ENCODE measurements at regions not wholly inside any gene's neighbourhood (a gene's known extent, or its start where the extent isn't known, plus 50 kb on each side); places are given as distances from the start of the nearest gene placed in this dataset.

DNA sequence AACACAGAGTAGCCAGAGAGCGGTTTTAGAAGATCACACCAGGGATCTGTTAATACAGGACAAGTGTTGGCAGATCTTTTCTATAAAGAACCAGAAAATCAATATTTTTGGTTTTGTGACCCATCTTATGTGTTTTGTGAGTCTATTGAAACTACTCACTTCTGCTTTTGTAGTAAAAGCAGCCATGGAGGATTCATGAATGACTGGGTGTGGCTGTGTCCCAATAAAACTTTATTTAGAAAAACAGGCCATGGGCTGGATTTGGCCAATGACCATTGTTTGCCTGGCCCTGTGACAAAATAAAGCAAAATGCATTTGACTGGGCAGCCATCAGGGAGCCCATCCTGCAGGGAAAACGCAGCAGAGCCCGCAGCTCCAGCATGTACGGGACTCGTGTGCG is 99.9 kb upstream of the ADRA2C start:
- no peaks in the 10 kb centered on the region for H3F3A ChIP-seq (replicated peaks; ENCODE audit: insufficient read depth)
- no peak overlapping the region for H3K4me2 ChIP-seq
- no peak for DNase-seq
- H3K9ac ChIP-seq, result no peak overlapping the region
- H2AFZ ChIP-seq (ENCODE audit: low read depth), result no peak overlapping the region
- no peaks in the 10 kb centered on the region for H3K27me3 ChIP-seq (ENCODE audit: insufficient read depth)
- H3K9me2 ChIP-seq, result no peaks in the 10 kb centered on the region
- H3K4me3 ChIP-seq (ENCODE audit: low read depth in 2 of 2, low read length in 1 of 2), result no peak overlapping the region
- no peak overlapping the region for H3K27ac ChIP-seq (ENCODE audit: low read depth in 2 of 2, low read length in 1 of 2)
- CTCF ChIA-PET, result interaction anchor here (1.3 kb wide), 1 partner anchor 10 kb away, joined by 5 read pairs; no protein-coding TSS in a partner anchor
- WGBS (ENCODE audit: low lambda C conversion rate), result 73% methylated on average over 6 of the region's 6 CpGs
- H3K4me1 ChIP-seq (ENCODE audit: control insufficient read depth in 1 of 2, insufficient read depth in 2 of 2, low read depth in 1 of 2, low read length in 1 of 2), result peaks cover 0 to 19% of the 10 kb centered on the region in 2 experiments; a peak in 1 of 4 replicates
- H4K20me1 ChIP-seq (ENCODE audit: insufficient read depth), result no peaks in the 10 kb centered on the region
- H3K79me2 ChIP-seq (ENCODE audit: insufficient read depth), result no peaks in the 10 kb centered on the region
- H3K36me3 ChIP-seq (replicated peaks in 1 of 2; ENCODE audit: control insufficient read depth in 1 of 2, insufficient read depth in 2 of 2, low read length in 1 of 2), result no peaks in the 10 kb centered on the region
- TF ChIP-seq POLR2AphosphoS5 (IDR thresholded peaks at IDR 0.05; ENCODE audit: low read depth, low read length) (no peak), ELF1 (IDR thresholded peaks at IDR 0.05) (no peak), ZBTB33 (IDR thresholded peaks at IDR 0.05; ENCODE audit: borderline replicate concordance, low read depth) (no peak), SIN3A (IDR thresholded peaks at IDR 0.05; ENCODE audit: borderline replicate concordance, low read depth, low read length) (no peak), TCF12 (IDR thresholded peaks at IDR 0.05) (no peak), MXI1 (IDR thresholded peaks at IDR 0.05; ENCODE audit: low read depth, low read length) (no peak), CTCF (IDR thresholded peaks at IDR 0.05) (no peak)
- POLR2A ChIA-PET, result no interaction called here
- no peaks in the 10 kb centered on the region for H3K9me3 ChIP-seq

- POLR2A ChIA-PET, result no interaction called here
- H3K9ac ChIP-seq, result no peak overlapping the region
- 29% methylated on average over 1 of the region's 1 CpG for WGBS (ENCODE audit: low lambda C conversion rate)
- CTCF ChIA-PET, result no interaction called here
- no peaks in the 10 kb centered on the region for H4K20me1 ChIP-seq (ENCODE audit: insufficient read depth)
- no peaks in the 10 kb centered on the region for H3K9me3 ChIP-seq
- no peaks in the 10 kb centered on the region for H3K36me3 ChIP-seq (replicated peaks in 1 of 2; ENCODE audit: control insufficient read depth in 1 of 2, insufficient read depth in 2 of 2, low read length in 1 of 2)
- no peak for DNase-seq
- TF ChIP-seq NRF1 (IDR thresholded peaks at IDR 0.05; ENCODE audit: low read depth, low read length) (no peak), CHD2 (IDR thresholded peaks at IDR 0.05; ENCODE audit: low read length, partially characterized antibody) (no peak), GATA2 (CRISPR knock-in tag; IDR thresholded peaks at IDR 0.05) (no peak), SIN3A (IDR thresholded peaks at IDR 0.05; ENCODE audit: borderline replicate concordance, low read depth, low read length) (no peak), JUND (IDR thresholded peaks at IDR 0.05) (no peak), FOSL2 (IDR thresholded peaks at IDR 0.05; ENCODE audit: borderline replicate concordance, low read depth) (no peak), TEAD4 (IDR thresholded peaks at IDR 0.05; ENCODE audit: borderline replicate concordance, insufficient read depth) (no peak), RFX5 (IDR thresholded peaks at IDR 0.05; ENCODE audit: low read length) (no peak), NFIC (IDR thresholded peaks at IDR 0.05; ENCODE audit: borderline replicate concordance) (no peak), EZH2phosphoT487 (IDR thresholded peaks at IDR 0.05; ENCODE audit: borderline replicate concordance, low read depth) (no peak), POLR2AphosphoS5 (IDR thresholded peaks at IDR 0.05; ENCODE audit: low read depth, low read length) (no peak), RCOR1 (IDR thresholded peaks at IDR 0.05; ENCODE audit: low read length) (no peak), YY1 (IDR thresholded peaks at IDR 0.05; ENCODE audit: low read depth) (no peak), MXI1 (IDR thresholded peaks at IDR 0.05; ENCODE audit: low read depth, low read length) (no peak)
- TF ChIP-seq, protein P1, sequence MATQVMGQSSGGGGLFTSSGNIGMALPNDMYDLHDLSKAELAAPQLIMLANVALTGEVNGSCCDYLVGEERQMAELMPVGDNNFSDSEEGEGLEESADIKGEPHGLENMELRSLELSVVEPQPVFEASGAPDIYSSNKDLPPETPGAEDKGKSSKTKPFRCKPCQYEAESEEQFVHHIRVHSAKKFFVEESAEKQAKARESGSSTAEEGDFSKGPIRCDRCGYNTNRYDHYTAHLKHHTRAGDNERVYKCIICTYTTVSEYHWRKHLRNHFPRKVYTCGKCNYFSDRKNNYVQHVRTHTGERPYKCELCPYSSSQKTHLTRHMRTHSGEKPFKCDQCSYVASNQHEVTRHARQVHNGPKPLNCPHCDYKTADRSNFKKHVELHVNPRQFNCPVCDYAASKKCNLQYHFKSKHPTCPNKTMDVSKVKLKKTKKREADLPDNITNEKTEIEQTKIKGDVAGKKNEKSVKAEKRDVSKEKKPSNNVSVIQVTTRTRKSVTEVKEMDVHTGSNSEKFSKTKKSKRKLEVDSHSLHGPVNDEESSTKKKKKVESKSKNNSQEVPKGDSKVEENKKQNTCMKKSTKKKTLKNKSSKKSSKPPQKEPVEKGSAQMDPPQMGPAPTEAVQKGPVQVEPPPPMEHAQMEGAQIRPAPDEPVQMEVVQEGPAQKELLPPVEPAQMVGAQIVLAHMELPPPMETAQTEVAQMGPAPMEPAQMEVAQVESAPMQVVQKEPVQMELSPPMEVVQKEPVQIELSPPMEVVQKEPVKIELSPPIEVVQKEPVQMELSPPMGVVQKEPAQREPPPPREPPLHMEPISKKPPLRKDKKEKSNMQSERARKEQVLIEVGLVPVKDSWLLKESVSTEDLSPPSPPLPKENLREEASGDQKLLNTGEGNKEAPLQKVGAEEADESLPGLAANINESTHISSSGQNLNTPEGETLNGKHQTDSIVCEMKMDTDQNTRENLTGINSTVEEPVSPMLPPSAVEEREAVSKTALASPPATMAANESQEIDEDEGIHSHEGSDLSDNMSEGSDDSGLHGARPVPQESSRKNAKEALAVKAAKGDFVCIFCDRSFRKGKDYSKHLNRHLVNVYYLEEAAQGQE (IDR thresholded peaks at IDR 0.05; ENCODE audit: low read depth, low read length), result no peak
- TF ChIP-seq, protein P2, sequence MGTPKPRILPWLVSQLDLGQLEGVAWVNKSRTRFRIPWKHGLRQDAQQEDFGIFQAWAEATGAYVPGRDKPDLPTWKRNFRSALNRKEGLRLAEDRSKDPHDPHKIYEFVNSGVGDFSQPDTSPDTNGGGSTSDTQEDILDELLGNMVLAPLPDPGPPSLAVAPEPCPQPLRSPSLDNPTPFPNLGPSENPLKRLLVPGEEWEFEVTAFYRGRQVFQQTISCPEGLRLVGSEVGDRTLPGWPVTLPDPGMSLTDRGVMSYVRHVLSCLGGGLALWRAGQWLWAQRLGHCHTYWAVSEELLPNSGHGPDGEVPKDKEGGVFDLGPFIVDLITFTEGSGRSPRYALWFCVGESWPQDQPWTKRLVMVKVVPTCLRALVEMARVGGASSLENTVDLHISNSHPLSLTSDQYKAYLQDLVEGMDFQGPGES (IDR thresholded peaks at IDR 0.05; ENCODE audit: low read depth, low read length), result no peak
- peaks cover 0 to 19% of the 10 kb centered on the region in 2 experiments; a peak in 1 of 4 replicates for H3K4me1 ChIP-seq (ENCODE audit: control insufficient read depth in 1 of 2, insufficient read depth in 2 of 2, low read depth in 1 of 2, low read length in 1 of 2)
- no peaks in the 10 kb centered on the region for H3K27me3 ChIP-seq (ENCODE audit: insufficient read depth)
- no peaks in the 10 kb centered on the region for H3K79me2 ChIP-seq (ENCODE audit: insufficient read depth)
- H2AFZ ChIP-seq (ENCODE audit: low read depth), result no peak overlapping the region
- no peaks in the 10 kb centered on the region for H3F3A ChIP-seq (replicated peaks; ENCODE audit: insufficient read depth)
- no peaks in the 10 kb centered on the region for H3K9me2 ChIP-seq
- no peak overlapping the region for H3K27ac ChIP-seq (ENCODE audit: low read depth in 2 of 2, low read length in 1 of 2)
- no peak overlapping the region for H3K4me2 ChIP-seq
- H3K4me3 ChIP-seq (ENCODE audit: low read depth in 2 of 2, low read length in 1 of 2), result no peak overlapping the region
Measured at GRCh38 chr4:3665360-3665891, 100.8 kb upstream of the ADRA2C start.
